GM19240 (cell line): ENCODE measurements at regions not wholly inside any gene's neighbourhood (a gene's known extent, or its start where the extent isn't known, plus 50 kb on each side); places are given as distances from the start of the nearest gene placed in this dataset.
"Not testable (repeated sequence)": the region's sequence is repeated elsewhere in the genome, so short reads cannot be mapped to it uniquely, and the experiment has no call there.

Source experiments
- DNase-seq: peaks from one replicate; pipeline ENCODE4 v3.0.0; 2011; ENCODE audit warnings: low spot score; ENCODE audit not compliant: insufficient read length

GRCh38 chr12:14207905-14208551 lies 157.5 kb upstream of the ATF7IP start:
- DNase-seq: no peak

DNA sequence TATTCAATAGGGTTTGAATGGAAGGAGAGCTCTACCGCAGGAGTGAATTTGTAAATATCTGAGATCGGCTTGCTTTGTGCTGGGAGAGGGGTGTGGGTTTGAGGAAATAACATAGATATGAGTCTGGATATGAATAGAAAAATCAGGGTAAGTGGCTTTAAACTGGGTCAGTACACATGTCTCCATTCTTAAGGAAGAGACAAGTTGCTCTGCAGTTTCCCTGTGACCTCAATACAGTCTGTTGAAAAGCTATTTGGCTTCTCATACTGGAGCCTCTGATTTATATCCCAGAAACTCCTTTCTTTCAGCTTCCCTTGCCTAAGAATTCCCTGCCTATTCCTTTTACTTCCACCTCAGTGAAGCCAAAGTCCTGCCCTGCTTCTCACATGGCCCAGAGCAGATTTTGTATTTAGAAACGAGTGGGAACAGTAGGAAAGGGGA lies 153.5 kb upstream of the ATF7IP start:
- DNase-seq: no peak

- DNase-seq: no peak
Observed at GRCh38 chr12:14213542-14213941, 151.9 kb upstream of the ATF7IP start.

DNA sequence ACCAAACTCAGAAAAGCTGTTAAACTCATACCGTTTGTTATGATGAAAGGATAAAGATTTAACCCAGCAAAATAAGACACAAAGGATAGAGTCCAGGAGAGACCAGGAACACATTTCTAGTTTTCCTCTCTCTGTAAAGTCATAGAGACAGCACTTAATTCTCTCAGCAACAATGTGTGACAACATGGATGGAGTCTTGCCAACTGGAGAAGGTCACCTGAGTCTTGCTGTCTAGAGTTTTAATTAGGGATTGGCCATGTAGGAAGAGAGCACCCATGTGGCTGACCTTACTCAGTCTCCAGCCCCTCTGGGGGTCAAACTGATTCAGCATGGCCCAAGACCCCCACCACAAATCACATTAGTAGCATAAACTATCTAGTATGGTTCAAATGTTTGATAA lies 151.0 kb upstream of the ATF7IP start:
- no peak for DNase-seq

DNA sequence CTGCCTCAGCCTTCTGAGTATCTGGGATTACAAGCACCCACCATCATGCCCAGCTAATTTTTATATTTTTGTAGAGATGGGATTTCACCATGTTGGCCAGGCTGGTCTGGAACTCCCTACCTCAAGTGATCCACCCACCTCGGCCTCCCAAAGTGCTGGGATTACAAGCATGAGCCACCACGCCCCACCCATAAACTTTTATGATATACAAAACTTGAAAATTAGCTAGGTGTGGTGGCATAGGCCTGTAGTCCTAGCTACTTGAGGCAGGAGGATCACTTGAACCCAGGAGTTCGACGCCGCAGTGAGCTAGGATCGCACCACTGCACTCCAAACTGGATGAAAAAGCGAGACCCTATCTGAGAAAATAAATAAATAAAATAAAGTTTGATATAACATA lies 149.5 kb upstream of the ATF7IP start:
- not testable (repeated sequence) for DNase-seq

DNA sequence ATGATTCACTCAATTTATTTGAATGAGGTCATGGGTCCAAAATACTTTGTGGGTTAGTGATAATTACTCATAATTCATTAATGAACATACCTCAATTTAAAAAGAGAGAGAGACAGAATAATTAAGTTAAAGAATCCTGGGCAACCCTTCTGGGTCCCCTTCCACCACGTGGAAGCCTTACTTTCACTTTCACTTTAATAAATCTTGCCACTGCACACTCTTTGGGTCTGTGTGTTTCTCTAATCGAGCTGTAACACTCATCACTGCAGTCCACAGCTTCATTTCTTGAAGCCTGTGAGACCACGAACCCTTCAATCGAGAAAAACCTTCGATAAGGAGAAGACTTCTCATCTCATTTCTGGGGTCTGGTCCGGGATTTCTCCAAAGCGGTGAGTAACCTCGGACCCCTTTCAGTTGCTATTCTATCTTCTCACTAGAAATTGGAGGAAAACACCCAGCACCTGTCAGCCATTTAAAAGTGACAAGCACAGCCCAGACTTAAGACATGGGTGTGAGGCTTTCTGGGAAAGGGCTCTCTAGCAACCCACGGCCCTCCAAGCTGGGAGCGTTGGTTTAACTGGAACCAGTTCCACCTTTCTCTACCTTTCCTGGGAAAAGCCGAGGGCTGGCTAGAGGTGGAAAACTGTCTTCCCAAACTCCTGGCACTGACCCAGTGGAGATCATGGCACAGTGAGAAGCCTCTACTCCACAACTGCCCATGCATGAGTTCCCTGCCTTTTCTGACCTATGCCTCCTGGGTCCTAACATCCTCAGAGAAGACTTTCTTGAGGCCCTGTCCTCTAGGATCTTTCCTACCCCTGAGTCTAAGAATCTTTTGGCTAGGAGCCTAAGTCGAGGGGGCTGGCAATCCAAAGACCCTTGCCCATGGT lies 148.8 kb upstream of the ATF7IP start:
- DNase-seq: no peak

DNA sequence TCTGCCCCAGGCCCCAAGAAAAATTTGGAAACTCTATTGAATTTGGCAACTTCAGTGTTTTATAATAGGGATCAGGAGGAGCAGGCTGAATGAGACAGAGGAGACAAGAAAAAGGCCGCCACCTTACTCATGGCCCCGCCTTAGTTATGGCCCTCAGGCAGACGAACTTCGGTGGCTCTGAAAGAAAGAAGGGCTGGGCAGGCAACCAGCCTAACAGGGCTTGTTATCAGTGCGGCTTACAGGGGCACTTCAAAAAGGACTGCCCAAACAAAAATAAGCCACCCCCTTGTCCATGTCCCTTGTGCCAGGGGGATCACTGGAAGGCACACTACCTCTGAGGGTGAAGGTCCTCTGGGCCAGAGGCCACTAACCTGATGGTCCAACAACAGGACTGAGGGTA lies 146.3 kb upstream of the ATF7IP start:
- DNase-seq: no peak

GRCh38 chr12:14219670-14220069 lies 145.8 kb upstream of the ATF7IP start:
- DNase-seq: not testable (repeated sequence)

GRCh38 chr12:14225064-14225463 lies 140.4 kb upstream of the ATF7IP start:
- DNase-seq: no peak

GRCh38 chr12:14235176-14235575 lies 130.3 kb upstream of the ATF7IP start:
- not testable (repeated sequence) for DNase-seq

- not testable (repeated sequence) for DNase-seq
Observed at GRCh38 chr12:14236641-14237040, 128.8 kb upstream of the ATF7IP start.

- DNase-seq: no peak
Observed at GRCh38 chr12:14238221-14238792, 127.2 kb upstream of the ATF7IP start.

DNA sequence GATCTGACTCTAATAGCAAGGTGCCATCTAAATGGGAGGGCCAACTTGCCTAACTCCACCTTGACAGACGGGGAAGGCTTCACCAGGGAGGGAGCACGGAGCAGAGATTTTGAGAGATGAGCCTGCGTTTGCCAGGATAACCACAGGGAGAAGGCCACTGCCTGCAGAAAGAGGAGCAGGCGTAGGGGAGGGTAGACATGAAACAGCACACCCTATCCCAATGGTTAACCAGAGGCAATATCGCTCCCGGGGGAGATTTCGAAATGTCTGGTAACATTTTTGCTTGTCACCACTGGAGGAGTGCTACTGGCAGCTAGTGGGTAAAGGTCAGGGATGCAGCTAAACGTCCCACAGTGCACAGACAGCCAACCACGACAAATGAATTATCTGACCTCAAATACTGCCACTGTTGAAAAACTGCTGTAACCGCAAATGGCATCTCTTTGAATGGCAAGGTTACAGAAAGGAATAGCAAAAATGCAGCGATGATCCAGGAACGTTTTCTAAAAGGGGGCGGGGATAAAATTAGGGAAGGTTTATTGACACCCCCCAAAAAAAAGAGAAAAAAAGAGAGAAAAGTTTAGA lies 126.0 kb upstream of the ATF7IP start:
- no peak for DNase-seq

- no peak for DNase-seq
Observed at GRCh38 chr12:14239935-14240872, 125.3 kb upstream of the ATF7IP start.

- DNase-seq: no peak
Observed at GRCh38 chr12:14240873-14241220, 124.6 kb upstream of the ATF7IP start.

DNA sequence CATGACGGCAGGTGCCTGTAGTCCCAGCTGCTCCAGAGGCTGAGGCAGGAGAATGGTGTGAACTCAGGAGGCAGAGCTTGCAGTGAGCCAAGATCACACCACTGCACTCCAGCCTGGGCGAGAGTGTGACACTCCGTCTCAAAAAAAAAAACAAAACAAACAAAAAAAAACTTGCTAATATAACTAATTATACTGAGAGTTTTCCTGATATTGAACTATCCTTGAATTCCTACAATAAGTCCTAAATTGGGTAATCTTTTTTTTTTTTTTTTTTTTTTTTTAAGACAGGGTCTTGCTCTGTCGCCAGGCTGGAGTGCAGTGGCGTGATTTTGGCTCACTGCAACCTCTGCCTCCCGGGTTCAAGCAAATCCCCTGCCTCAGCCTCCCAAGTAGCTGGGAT lies 122.7 kb upstream of the ATF7IP start:
- not testable (repeated sequence) for DNase-seq

- DNase-seq: no peak
Observed at GRCh38 chr12:14243941-14244340, 121.5 kb upstream of the ATF7IP start.

DNA sequence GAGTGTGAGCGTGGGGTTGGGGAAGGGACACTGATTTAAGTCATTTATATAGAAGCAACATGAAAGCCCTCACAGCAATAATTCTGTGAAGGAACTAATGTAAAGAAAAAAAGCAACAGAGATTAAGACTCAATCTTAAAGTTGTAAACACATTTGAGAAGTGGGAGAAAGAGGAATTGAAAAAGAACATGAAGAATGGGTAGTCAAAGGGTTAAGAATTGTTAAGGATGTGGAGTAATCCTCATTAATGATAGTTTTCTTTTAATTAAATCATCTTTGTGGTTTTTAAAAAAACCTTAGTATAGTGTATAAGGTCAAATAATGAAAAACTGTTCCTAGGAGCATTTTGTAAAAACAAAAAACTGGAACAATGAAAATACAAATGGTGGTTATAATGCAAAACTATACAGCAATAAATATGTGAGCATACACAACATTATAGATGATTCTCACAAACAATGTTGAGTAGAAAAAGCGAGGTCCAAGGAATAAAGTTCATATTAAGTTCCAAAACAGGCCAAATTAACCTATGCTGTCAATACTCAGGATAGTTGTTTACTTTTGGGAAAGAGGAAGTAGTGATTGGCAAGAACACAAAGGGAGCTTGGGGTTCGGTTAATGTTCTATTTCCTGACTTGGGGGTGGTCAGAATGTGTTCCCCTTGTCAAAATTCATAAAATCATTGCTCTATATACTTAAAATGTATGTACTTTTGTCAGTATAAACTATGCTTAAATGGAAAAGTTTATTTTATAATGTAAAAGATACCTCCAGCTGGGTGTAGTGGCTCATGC lies 120.4 kb upstream of the ATF7IP start:
- no peak for DNase-seq

DNA sequence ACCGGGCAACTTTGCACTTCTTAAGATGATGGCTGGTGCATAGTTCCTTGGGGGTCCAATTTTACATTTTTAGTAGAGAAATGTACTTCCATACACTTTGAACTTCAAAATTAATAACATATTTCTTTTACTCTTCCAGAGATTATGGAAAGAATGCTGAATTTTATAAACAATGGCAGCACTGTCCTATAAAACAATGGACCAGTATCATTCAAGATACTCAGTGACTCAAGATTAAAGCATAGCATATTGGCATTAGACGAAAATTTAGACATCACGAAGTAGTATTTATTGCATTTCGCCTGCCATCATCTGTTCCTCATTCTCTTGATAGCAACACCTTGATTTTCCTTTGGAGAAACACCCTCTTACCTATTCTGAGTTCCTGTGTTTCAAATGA lies 118.3 kb upstream of the ATF7IP start:
- no peak for DNase-seq

- no peak for DNase-seq
Observed at GRCh38 chr12:14249368-14249767, 116.1 kb upstream of the ATF7IP start.
